ENCODE measurements at regions not wholly inside any gene's neighbourhood (a gene's known extent, or its start where the extent isn't known, plus 50 kb on each side); places are given as distances from the start of the nearest gene placed in this dataset.

DNA sequence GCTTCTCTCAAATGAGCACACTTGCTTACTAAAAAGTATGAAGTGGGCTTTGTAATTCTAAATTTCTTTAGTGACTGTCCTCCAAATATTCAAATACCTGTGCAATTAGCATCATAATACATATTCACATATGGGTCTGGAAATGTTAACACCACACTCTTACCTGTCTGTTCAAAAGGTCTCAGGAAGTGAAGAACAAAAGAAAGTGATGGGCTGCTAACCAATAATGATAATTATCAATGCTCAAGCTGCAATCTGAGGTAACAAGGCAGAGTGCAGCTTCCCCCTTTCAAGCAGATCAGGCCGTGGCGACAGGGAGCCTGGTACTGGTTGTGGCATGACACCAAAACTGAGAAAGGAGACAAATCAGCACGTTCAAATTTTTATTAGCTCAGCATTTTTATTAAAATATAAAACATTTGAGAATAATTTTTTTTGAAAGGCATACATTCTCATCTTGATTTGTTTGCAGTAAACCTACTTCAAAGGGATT is 1044.7 kb upstream of the EPHA7 start:
- TF ChIP-seq YY1 (IDR thresholded peaks at IDR 0.05; ENCODE audit: insufficient read depth, insufficient read length) (no peak), ZNF274 (IDR thresholded peaks at IDR 0.05; ENCODE audit: low read depth, low read length) (no peak)

All from NT2/D1 (cell line).